ENCODE measurements at regions not wholly inside any gene's neighbourhood (a gene's known extent, or its start where the extent isn't known, plus 50 kb on each side); places are given as distances from the start of the nearest gene placed in this dataset.

DNA sequence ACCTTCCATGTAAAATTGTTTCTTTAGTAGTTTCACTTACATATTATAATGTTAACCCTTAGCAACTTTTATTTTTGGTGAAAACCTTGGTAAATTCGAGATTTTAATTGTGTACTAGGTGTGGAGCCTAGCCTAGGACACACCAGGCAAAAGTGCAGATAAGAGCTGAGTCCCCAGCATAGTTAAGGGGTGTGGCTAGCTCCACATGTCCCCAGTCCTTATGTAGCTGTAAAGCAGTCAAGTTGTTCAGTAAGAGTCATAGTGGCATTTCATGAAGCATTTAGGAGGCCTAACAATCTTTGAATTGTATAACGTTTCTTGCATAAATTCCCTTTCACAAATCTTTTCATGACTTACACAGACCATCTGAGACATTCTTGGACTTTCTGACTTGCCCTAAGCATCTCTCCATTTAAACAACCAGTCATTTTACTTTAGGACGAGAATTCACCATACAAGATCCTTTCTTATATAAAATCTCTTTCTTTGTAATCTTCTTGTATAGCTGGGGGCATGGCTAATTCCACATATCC, 53.8 kb upstream of the INHBA start:
- TF ChIP-seq, protein P1, sequence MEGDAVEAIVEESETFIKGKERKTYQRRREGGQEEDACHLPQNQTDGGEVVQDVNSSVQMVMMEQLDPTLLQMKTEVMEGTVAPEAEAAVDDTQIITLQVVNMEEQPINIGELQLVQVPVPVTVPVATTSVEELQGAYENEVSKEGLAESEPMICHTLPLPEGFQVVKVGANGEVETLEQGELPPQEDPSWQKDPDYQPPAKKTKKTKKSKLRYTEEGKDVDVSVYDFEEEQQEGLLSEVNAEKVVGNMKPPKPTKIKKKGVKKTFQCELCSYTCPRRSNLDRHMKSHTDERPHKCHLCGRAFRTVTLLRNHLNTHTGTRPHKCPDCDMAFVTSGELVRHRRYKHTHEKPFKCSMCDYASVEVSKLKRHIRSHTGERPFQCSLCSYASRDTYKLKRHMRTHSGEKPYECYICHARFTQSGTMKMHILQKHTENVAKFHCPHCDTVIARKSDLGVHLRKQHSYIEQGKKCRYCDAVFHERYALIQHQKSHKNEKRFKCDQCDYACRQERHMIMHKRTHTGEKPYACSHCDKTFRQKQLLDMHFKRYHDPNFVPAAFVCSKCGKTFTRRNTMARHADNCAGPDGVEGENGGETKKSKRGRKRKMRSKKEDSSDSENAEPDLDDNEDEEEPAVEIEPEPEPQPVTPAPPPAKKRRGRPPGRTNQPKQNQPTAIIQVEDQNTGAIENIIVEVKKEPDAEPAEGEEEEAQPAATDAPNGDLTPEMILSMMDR (conservative IDR thresholded peaks at IDR 0.05 in 1 of 2, IDR thresholded peaks at IDR 0.05 in 1 of 2; ENCODE audit: low read depth in 1 of 2, low read length in 2 of 2) = no peak
- no peak for TF ChIP-seq EZH2 (IDR thresholded peaks at IDR 0.05; ENCODE audit: low read length, missing control alignments)

All from fibroblast of lung (primary cell).